Nephron (organoid): ENCODE measurements at regions not wholly inside any gene's neighbourhood (a gene's known extent, or its start where the extent isn't known, plus 50 kb on each side); places are given as distances from the start of the nearest gene placed in this dataset.
A peak's percentile ranks its signal among the peaks of the same experiment; 100 is the strongest.

Experiments used
- H3K27ac Mint-ChIP-seq, 3 experiments: 2 replicates each; pipeline ENCODE4 v1.8.0; 2020; ENCODE audit warnings: mixed read lengths in 3 of 3, mild to moderate bottlenecking in 2 of 3, moderate library complexity in 1 of 3
- H3K27me3 Mint-ChIP-seq: 2 replicates; pipeline ENCODE4 v1.8.0; 2021; ENCODE audit warnings: low read depth, mild to moderate bottlenecking, moderate library complexity, mixed read lengths
- H3K36me3 Mint-ChIP-seq: 2 replicates; pipeline ENCODE4 v1.8.0; 2020; ENCODE audit warnings: low read depth, mixed read lengths
- H3K4me1 Mint-ChIP-seq: 2 replicates; pipeline ENCODE4 v1.8.0; 2020; ENCODE audit warnings: mixed read lengths
- H3K4me3 Mint-ChIP-seq, 3 experiments: 2 replicates each; pipeline ENCODE4 v1.8.0; 2020; ENCODE audit warnings: mild to moderate bottlenecking in 3 of 3, mixed read lengths in 3 of 3, moderate library complexity in 2 of 3
- H3K9me3 Mint-ChIP-seq: 2 replicates; pipeline ENCODE4 v1.8.0; 2020; ENCODE audit warnings: mixed read lengths
- TF ChIP-seq, protein P1 (sequence below), 3 experiments: fragments of 200-600 bp; sonication (generic); IDR thresholded peaks; one replicate each; pipeline ENCODE4 v1.5.0; 2021; ENCODE audit warnings: antibody characterized with exemption in 3 of 3; ENCODE audit not compliant: unreplicated experiment in 3 of 3

DNA sequence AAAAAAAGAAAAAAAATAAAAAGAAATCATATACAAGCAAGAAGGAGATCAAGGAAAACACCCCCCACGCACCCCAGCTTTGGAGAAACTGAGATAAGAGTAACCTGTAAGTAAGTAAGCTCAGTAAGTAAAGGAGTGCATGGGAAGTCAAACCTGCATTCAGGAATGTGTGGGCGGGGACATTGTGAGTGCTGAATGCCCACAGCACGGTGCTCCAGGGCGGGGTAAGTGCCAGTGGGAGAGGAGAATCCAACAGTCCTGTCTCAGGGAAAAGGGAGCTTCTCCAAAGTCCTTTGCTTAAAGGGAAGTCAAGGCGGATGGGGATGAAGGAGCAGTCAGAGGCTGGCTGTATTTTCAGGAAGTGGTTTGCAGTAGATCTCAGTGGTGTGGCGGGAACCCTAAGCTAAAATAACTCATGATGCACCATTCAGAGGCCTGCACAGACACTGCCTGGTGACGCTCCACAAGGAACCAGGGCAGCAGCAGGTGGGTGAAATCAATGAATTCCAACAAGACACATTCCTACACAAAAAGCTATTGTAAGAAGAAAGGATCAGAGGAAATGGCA is 368.0 kb downstream of the QKI start:
- peaks cover 3% of the 10 kb centered on the region for H3K9me3 Mint-ChIP-seq
- H3K27ac Mint-ChIP-seq = peak overlapping the region; percentile 35 to 65 (median 64)
- peaks cover 6% of the 10 kb centered on the region for H3K36me3 Mint-ChIP-seq
- TF ChIP-seq, protein P1, sequence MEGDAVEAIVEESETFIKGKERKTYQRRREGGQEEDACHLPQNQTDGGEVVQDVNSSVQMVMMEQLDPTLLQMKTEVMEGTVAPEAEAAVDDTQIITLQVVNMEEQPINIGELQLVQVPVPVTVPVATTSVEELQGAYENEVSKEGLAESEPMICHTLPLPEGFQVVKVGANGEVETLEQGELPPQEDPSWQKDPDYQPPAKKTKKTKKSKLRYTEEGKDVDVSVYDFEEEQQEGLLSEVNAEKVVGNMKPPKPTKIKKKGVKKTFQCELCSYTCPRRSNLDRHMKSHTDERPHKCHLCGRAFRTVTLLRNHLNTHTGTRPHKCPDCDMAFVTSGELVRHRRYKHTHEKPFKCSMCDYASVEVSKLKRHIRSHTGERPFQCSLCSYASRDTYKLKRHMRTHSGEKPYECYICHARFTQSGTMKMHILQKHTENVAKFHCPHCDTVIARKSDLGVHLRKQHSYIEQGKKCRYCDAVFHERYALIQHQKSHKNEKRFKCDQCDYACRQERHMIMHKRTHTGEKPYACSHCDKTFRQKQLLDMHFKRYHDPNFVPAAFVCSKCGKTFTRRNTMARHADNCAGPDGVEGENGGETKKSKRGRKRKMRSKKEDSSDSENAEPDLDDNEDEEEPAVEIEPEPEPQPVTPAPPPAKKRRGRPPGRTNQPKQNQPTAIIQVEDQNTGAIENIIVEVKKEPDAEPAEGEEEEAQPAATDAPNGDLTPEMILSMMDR (IDR thresholded peaks at IDR 0.05; ENCODE audit: unreplicated experiment in 3 of 3) = no peak
- peaks cover 53% of the 10 kb centered on the region for H3K4me1 Mint-ChIP-seq
- no peaks in the 10 kb centered on the region for H3K27me3 Mint-ChIP-seq
- H3K4me3 Mint-ChIP-seq = peak overlapping the region in 1 of 3 experiments; percentile 29

DNA sequence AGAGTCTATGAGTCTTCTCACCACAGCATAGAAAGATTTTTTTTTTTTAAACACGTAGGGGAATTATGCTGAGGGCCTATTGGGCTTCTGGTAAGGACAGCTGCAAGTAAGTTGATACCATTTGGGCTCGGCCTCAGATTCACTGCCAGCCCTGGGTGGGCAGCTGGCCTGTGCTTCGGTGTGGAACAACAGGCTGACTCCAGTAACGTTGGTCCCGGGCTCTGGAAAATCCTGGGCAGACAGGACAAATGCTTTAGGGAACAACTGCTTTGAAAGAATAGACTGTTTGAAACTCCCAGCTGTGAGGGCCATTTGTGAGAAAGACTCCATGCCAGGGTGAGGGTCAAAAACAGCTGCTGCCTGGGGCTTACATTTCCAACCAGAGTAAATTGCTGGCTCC is 366.5 kb downstream of the QKI start:
- TF ChIP-seq, protein P1 (IDR thresholded peaks at IDR 0.05; ENCODE audit: unreplicated experiment in 3 of 3) = no peak
- Mint-ChIP-seq H3K36me3 (peaks cover 6% of the 10 kb centered on the region), H3K27me3 (peaks cover 4% of the 10 kb centered on the region), H3K4me1 (peaks cover 55% of the 10 kb centered on the region), H3K4me3 (peak overlapping the region in 2 of 3 experiments; percentile 45 to 77), H3K27ac (peak overlapping the region; percentile 74 to 83 (median 75)), H3K9me3 (peaks cover 3% of the 10 kb centered on the region)

DNA sequence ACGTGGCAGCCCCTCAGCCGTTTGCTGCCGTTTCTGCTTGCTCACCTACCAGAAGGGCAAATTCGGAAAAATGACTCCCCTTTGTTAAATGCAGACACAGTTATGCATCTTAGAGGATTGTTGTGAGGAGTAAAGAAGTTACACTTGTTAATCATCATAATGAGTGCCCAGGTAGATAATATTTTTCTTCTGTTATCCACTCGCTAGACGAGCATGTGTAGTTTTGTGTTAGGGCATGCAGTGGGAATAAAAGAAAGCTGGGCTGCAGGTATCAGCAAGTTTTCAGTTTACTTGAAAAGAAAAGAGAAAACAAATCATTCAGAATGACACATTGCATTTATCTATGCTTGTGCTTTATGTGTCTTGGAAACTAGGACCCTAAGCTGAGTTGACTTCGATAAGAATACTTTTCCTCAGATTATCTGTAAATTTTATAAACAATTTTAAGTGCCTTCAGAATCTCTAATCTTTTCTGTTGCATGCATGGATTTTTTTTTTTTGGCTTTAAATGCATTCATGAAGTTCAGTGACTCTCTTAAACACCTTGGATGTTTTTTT is 365.3 kb downstream of the QKI start:
- TF ChIP-seq, protein P1 (IDR thresholded peaks at IDR 0.05; ENCODE audit: unreplicated experiment in 3 of 3) = no peak
- Mint-ChIP-seq H3K9me3 (peaks cover 3% of the 10 kb centered on the region), H3K27me3 (peaks cover 4% of the 10 kb centered on the region), H3K4me1 (peaks cover 52% of the 10 kb centered on the region), H3K27ac (peak overlapping the region in 2 of 3 experiments; percentile 47 to 74), H3K4me3 (peak overlapping the region in 1 of 3 experiments; percentile 38), H3K36me3 (peaks cover 6% of the 10 kb centered on the region)

DNA sequence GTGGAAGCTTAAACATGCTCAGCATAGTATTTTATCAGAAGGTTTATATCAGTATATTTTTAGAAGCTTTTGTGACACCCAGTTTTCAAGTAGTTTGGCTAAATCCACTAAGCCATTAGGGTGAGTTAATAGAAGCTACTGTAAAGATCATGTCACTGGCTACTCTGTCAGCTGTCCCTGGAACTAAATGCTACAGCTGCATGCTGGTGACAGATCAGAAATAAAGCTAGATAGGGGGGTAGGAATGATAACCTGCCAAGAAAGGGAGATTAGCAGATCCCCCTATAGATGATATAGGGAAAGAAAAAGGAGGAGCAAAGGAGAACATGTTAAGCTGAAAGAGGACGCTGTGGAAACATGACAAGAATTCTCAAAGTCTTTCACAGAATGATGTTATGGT is 363.2 kb downstream of the QKI start:
- peaks cover under 1% of the 10 kb centered on the region for H3K9me3 Mint-ChIP-seq
- peaks cover 2% of the 10 kb centered on the region for H3K36me3 Mint-ChIP-seq
- peak overlapping the region; percentile 68 to 83 (median 74) for H3K27ac Mint-ChIP-seq
- H3K4me3 Mint-ChIP-seq = peak overlapping the region in 2 of 3 experiments; percentile 1 to 69
- TF ChIP-seq, protein P1 (IDR thresholded peaks at IDR 0.05; ENCODE audit: unreplicated experiment in 3 of 3) = no peak
- peaks cover 48% of the 10 kb centered on the region for H3K4me1 Mint-ChIP-seq
- H3K27me3 Mint-ChIP-seq = peaks cover 4% of the 10 kb centered on the region

DNA sequence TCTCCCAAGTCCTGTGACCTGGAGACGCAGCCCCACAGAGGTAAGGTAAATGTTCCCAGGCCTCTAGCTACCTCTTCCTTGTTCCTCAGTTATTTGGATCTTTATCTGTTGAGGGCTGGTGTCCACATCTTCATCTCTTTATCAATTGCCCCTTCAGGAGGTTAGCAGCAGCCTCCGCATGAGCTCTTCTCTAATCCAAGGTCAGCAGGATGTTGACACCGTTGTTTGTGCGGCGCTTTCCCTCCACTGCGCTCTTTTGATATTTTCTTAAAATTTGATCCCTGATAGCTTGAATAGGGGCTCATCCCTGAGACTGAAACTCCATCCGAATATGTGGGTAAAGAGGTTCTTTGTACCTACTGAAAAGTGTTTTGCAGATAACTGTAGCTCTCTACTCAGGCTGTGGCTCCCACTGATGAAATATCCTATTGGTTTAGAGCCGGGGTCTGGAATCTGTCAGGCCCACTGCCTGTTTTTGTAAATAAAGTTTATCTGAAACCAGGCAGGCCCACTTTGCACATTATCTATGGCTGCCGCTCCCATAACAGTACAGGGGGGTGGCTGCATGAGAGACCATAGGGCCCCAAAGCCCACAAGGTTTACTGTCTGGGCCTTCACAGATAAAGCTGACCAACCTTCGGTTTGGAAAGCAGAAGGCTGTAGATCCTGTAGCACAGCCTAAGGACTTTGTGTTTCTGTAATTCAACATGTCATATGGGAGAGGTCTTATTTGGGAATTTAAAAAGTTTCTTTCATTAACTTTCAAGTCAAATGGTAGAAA is 362.6 kb downstream of the QKI start:
- peaks cover 4% of the 10 kb centered on the region for H3K27me3 Mint-ChIP-seq
- no peaks in the 10 kb centered on the region for H3K36me3 Mint-ChIP-seq
- H3K27ac Mint-ChIP-seq = peak overlapping the region; percentile 12 to 83 (median 74)
- TF ChIP-seq, protein P1 (IDR thresholded peaks at IDR 0.05; ENCODE audit: unreplicated experiment in 3 of 3) = no peak
- no peak overlapping the region for H3K4me3 Mint-ChIP-seq
- peaks cover 44% of the 10 kb centered on the region for H3K4me1 Mint-ChIP-seq
- H3K9me3 Mint-ChIP-seq = no peaks in the 10 kb centered on the region
